Vagina (tissue), 2 donors: ENCODE measurements at regions not wholly inside any gene's neighbourhood (a gene's known extent, or its start where the extent isn't known, plus 50 kb on each side); places are given as distances from the start of the nearest gene placed in this dataset.

Source experiments
- DNase-seq, 2 donors: peaks; one replicate each; pipeline ENCODE4 v3.0.0-alpha.2; 2017; ENCODE audit errors: extremely low spot score in 2 of 2
- H3K27ac ChIP-seq: fragments of 200-600 bp; sonication (generic); one replicate; pipeline ENCODE4 v1.5.1; 2019
- H3K27me3 ChIP-seq: fragments of 200-600 bp; sonication (generic); one replicate; pipeline ENCODE4 v1.5.1; 2019
- H3K36me3 ChIP-seq, 2 donors: fragments of 200-600 bp; sonication (generic); one replicate each; pipeline ENCODE4 v1.5.1; 2017 to 2019
- H3K4me1 ChIP-seq: fragments of 200-600 bp; sonication (generic); one replicate; pipeline ENCODE4 v1.5.1; 2019
- H3K4me3 ChIP-seq, 2 donors: fragments of 200-600 bp; sonication (generic); 1 replicate in 1 of 2; 2 replicates in 1 of 2; pipeline ENCODE4 v1.5.1; 2016 to 2019
- H3K9me3 ChIP-seq: fragments of 200-600 bp; sonication (generic); one replicate; pipeline ENCODE4 v1.5.1; 2019
- POLR2A ChIP-seq, 2 donors: fragments of 450-650 bp; IDR thresholded peaks; one replicate each; pipeline ENCODE4 v1.6.1; 2017; ENCODE audit warnings: antibody characterized with exemption in 2 of 2, mild to moderate bottlenecking in 2 of 2, moderate library complexity in 2 of 2
- POLR2AphosphoS5 ChIP-seq, 2 donors: sonication (generic); formaldehyde crosslinking; IDR thresholded peaks; one replicate each; pipeline ENCODE4 v1.9.0; 2017; ENCODE audit warnings: antibody characterized with exemption in 2 of 2, mild to moderate bottlenecking in 2 of 2, low read depth in 1 of 2; ENCODE audit not compliant: insufficient read depth in 1 of 2
- intact Hi-C: fragments of 100-400 bp; cut with DNase I; formaldehyde crosslinking; loops from one replicate; pipeline ENCODE4 v1.15.1; 2023
- TF ChIP-seq, protein P1 (sequence below), 3 experiments: fragments of 450-650 bp in 2 of 3; fragments of 200-600 bp in 1 of 3; sonication (generic) in 1 of 3; IDR thresholded peaks; one replicate each; pipeline ENCODE4 v1.5.1; 2017 to 2019; ENCODE audit warnings: antibody characterized with exemption in 3 of 3, mild to moderate bottlenecking in 2 of 3, moderate library complexity in 2 of 3

DNA sequence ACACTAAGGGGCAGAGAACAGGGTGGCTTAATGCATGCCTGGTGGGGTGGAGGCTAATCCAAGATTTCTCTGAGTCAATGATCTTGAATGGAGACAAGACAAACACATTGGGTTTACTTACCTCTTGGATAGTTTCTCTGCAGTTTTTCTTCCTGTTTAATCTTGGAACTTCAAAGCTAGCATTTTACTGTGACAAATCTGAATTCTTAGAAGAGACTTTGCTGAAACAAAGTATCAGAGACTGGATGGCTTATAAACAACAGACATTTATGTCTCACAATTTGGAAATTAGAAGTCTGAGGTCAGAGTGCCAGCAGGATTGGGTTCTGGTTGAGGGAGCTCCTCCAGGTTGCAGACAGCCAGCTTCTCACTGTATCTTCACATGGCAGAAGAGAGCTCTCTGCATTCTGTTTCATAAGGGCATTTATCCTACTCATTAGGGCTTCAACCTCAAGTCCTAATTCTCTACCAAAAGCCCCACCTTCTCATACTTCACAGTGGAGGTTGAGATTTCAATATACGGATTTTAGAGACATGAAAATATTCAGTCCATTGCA lies 921.8 kb downstream of the VRK1 start:
- H3K4me3 ChIP-seq = no peak overlapping the region
- no peaks in the 10 kb centered on the region for H3K4me1 ChIP-seq
- intact Hi-C loops = no loop called here
- no peaks in the 10 kb centered on the region for H3K36me3 ChIP-seq
- no peaks in the 10 kb centered on the region for H3K9me3 ChIP-seq
- TF ChIP-seq, protein P1, sequence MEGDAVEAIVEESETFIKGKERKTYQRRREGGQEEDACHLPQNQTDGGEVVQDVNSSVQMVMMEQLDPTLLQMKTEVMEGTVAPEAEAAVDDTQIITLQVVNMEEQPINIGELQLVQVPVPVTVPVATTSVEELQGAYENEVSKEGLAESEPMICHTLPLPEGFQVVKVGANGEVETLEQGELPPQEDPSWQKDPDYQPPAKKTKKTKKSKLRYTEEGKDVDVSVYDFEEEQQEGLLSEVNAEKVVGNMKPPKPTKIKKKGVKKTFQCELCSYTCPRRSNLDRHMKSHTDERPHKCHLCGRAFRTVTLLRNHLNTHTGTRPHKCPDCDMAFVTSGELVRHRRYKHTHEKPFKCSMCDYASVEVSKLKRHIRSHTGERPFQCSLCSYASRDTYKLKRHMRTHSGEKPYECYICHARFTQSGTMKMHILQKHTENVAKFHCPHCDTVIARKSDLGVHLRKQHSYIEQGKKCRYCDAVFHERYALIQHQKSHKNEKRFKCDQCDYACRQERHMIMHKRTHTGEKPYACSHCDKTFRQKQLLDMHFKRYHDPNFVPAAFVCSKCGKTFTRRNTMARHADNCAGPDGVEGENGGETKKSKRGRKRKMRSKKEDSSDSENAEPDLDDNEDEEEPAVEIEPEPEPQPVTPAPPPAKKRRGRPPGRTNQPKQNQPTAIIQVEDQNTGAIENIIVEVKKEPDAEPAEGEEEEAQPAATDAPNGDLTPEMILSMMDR (IDR thresholded peaks at IDR 0.05) = no peak
- no peak for TF ChIP-seq POLR2A (IDR thresholded peaks at IDR 0.05)
- TF ChIP-seq POLR2AphosphoS5 (IDR thresholded peaks at IDR 0.05; ENCODE audit: insufficient read depth in 1 of 2, low read depth in 1 of 2) = no peak
- no peak for DNase-seq
- H3K27ac ChIP-seq = no peak overlapping the region
- H3K27me3 ChIP-seq = no peaks in the 10 kb centered on the region

DNA sequence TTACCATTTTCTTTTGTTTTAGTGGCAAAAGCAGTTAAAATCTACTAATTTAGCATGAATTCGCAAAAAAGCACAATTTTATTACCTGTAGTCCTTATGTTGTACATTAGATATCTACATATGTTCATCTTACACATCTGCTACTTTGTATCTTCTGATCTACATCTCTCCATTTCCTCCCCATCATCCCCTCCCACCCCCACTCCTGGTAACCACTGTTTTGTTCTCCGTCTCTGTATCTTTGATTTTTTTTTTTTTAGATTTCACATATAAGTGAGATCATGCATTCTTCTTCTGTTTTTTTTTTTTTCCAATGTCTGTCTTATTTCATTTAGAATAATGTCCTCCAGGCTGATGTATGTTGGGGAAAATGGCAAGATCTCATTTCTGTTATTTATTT lies 922.7 kb downstream of the VRK1 start:
- no peak for DNase-seq
- H3K36me3 ChIP-seq = no peaks in the 10 kb centered on the region
- intact Hi-C loops = no loop called here
- H3K27ac ChIP-seq = no peak overlapping the region
- no peaks in the 10 kb centered on the region for H3K4me1 ChIP-seq
- H3K4me3 ChIP-seq = no peak overlapping the region
- H3K27me3 ChIP-seq = no peaks in the 10 kb centered on the region
- no peak for TF ChIP-seq POLR2A (IDR thresholded peaks at IDR 0.05)
- no peak for TF ChIP-seq POLR2AphosphoS5 (IDR thresholded peaks at IDR 0.05; ENCODE audit: insufficient read depth in 1 of 2, low read depth in 1 of 2)
- TF ChIP-seq, protein P1 (IDR thresholded peaks at IDR 0.05) = no peak
- H3K9me3 ChIP-seq = no peaks in the 10 kb centered on the region

DNA sequence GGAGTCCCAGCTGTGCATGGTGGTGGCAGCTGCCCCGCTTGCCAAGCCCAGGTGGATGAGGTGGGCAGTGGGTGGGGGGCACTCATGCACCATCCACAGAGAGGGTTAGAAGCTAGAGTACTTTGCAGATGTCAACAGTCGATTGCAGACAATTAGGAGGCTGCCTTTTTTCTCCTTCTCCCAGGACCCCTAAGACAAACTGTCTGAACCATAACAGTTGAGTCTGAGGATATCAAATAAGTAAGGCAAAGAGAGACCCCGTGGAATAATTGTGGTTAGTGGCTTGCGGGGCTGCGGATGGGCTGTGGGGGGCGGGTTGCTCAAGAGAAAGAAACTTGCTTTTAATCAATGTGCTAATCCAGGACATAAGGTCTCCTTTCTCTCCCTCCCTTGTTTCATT lies 926.2 kb downstream of the VRK1 start:
- Histone ChIP-seq H3K4me3 (no peak overlapping the region), H3K27me3 (no peaks in the 10 kb centered on the region), H3K36me3 (no peaks in the 10 kb centered on the region), H3K9me3 (no peaks in the 10 kb centered on the region), H3K4me1 (no peaks in the 10 kb centered on the region), H3K27ac (no peak overlapping the region)
- no peak for DNase-seq
- no peak for TF ChIP-seq POLR2AphosphoS5 (IDR thresholded peaks at IDR 0.05; ENCODE audit: insufficient read depth in 1 of 2, low read depth in 1 of 2)
- no peak for TF ChIP-seq POLR2A (IDR thresholded peaks at IDR 0.05)
- TF ChIP-seq, protein P1 (IDR thresholded peaks at IDR 0.05) = no peak
- intact Hi-C loops = no loop called here

DNA sequence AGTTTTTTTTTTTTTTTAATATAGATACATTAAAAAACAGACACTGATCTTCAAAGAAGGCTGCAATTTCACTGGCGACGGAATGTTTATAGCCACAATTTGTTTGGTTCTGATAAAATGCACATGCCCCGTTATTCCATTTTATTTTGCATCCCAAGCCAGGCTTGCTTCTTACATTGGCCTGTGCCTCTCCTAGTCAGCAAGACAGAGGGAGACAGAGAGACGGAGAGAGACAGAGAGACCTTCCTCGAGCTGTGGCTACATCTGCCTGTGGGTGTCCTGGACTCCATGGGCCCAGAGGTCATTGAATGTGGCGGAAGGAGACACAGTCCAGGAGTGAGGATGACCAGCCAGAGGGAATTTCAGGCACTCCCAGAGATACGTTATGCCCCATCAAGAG lies 926.6 kb downstream of the VRK1 start:
- Histone ChIP-seq H3K27me3 (no peaks in the 10 kb centered on the region), H3K36me3 (no peaks in the 10 kb centered on the region), H3K4me1 (no peaks in the 10 kb centered on the region), H3K4me3 (no peak overlapping the region), H3K9me3 (no peaks in the 10 kb centered on the region), H3K27ac (no peak overlapping the region)
- intact Hi-C loops = no loop called here
- DNase-seq = no peak
- TF ChIP-seq, protein P1 (IDR thresholded peaks at IDR 0.05) = no peak
- TF ChIP-seq POLR2AphosphoS5 (IDR thresholded peaks at IDR 0.05; ENCODE audit: insufficient read depth in 1 of 2, low read depth in 1 of 2) = no peak
- TF ChIP-seq POLR2A (IDR thresholded peaks at IDR 0.05) = no peak

DNA sequence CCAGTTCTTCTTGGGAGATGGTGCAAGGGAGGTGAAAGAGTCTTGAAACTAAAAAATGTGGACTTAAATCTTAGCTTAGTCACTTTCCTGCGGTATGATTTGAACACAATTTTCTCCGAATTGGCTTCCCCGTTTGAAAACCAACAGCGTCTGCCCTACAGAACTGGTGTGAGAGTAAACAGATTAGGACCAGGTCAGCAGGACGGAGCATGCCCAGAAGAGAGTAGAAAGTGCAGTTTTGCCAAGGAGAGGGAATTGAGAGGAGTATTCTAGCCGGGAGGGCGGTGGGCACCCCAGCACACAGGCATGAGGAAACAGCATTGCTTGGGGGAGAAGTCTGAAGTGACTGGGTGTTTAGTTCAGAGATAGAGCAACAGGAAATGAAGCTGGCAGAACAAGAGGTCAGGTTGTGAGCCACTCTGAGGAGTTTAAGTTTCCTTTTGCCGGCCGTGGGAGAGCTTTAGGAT lies 927.1 kb downstream of the VRK1 start:
- no peaks in the 10 kb centered on the region for H3K27me3 ChIP-seq
- H3K36me3 ChIP-seq = no peaks in the 10 kb centered on the region
- TF ChIP-seq, protein P1 (IDR thresholded peaks at IDR 0.05) = no peak
- TF ChIP-seq POLR2A (IDR thresholded peaks at IDR 0.05) (no peak), POLR2AphosphoS5 (IDR thresholded peaks at IDR 0.05; ENCODE audit: insufficient read depth in 1 of 2, low read depth in 1 of 2) (no peak)
- DNase-seq = no peak
- no peak overlapping the region for H3K4me3 ChIP-seq
- no peaks in the 10 kb centered on the region for H3K4me1 ChIP-seq
- intact Hi-C loops = no loop called here
- no peaks in the 10 kb centered on the region for H3K9me3 ChIP-seq
- H3K27ac ChIP-seq = no peak overlapping the region
